GM12878 (cell line): ENCODE measurements at regions not wholly inside any gene's neighbourhood (a gene's known extent, or its start where the extent isn't known, plus 50 kb on each side); places are given as distances from the start of the nearest gene placed in this dataset.

Source experiments
- ATAC-seq: fragments of 200-7000 bp; cut with Tn5 transposase; 3 replicates; pipeline ENCODE4 v1.9.1; 2020; ENCODE audit warnings: mild to moderate bottlenecking, moderate library complexity
- BruUV-seq: library from RNA; stranded (reverse); fragments of 400-500 nt; replicated peaks from 2 replicates; lab custom pipeline; 2021; lab: Mats Ljungman, UMichigan
- CTCF ChIA-PET: fragments of 300-600 bp; sonication (Branson Sonifier 250); formaldehyde crosslinking; extraction: SDS; loops from one replicate; lab custom pipeline; 2021; ENCODE audit warnings: inconsistent platforms; lab: Yijun Ruan, JAX
- POLR2A ChIA-PET: fragments of 350-600 bp; formaldehyde crosslinking; extraction: SDS; loops from one replicate; lab custom pipeline; 2021; ENCODE audit warnings: inconsistent platforms; lab: Charles Lee
- RAD21 ChIA-PET: fragments of 300-600 bp; sonication (Branson Sonifier 250); formaldehyde crosslinking; loops from one replicate; lab custom pipeline; 2023; ENCODE audit warnings: antibody characterized with exemption; ENCODE audit not compliant: unreplicated experiment; lab: Charles Lee
- SMC1A ChIA-PET: fragments of 300-600 bp; sonication (Branson Sonifier 250); formaldehyde crosslinking; loops from one replicate; lab custom pipeline; 2023; ENCODE audit not compliant: unreplicated experiment, uncharacterized antibody; lab: Charles Lee
- DNase-seq: peaks from one replicate; pipeline ENCODE4 v3.0.0-alpha.2; 2011; ENCODE audit warnings: low read depth, low spot score
- FAIRE-seq: peaks from 3 replicates; lab custom pipeline; 2011; peaks lifted over from hg19 to GRCh38; lab: Jason Lieb, UNC
- H2AFZ ChIP-seq: 2 replicates; pipeline ENCODE4 v1.6.0; 2011; ENCODE audit warnings: low read depth, low read length, control low read depth; ENCODE audit not compliant: control insufficient read depth
- H3K27ac ChIP-seq: 2 replicates; pipeline ENCODE4 v1.5.1; 2011; ENCODE audit warnings: control low read depth; ENCODE audit not compliant: control insufficient read depth, insufficient read depth
- H3K27me3 ChIP-seq, 2 experiments: replicated peaks in 1 of 2; 2 replicates each; pipeline versions ENCODE4 v1.6.0 to v1.6.1; 2011; ENCODE audit warnings: low read length in 1 of 2; ENCODE audit not compliant: control insufficient read depth in 2 of 2, insufficient read depth in 2 of 2
- H3K36me3 ChIP-seq, 2 experiments: 2 replicates each; pipeline ENCODE4 v1.5.1; 2011; ENCODE audit warnings: low read length in 1 of 2; ENCODE audit not compliant: control insufficient read depth in 2 of 2, insufficient read depth in 2 of 2
- H3K4me1 ChIP-seq: 2 replicates; pipeline ENCODE4 v1.6.1; 2011; ENCODE audit warnings: mild to moderate bottlenecking, low read length, moderate library complexity, mixed read lengths; ENCODE audit not compliant: control insufficient read depth, insufficient read depth
- H3K4me2 ChIP-seq: 2 replicates; pipeline ENCODE4 v1.6.0; 2011; ENCODE audit warnings: control low read depth; ENCODE audit not compliant: control insufficient read depth, insufficient read depth
- H3K4me3 ChIP-seq: fragments of 200-600 bp; sonication (generic); 2 replicates; pipeline ENCODE4 v1.5.1; 2016
- H3K79me2 ChIP-seq: 2 replicates; pipeline ENCODE4 v1.6.0; 2011; ENCODE audit warnings: low read length; ENCODE audit not compliant: control insufficient read depth, insufficient read depth
- H3K9ac ChIP-seq: 2 replicates; pipeline ENCODE4 v1.8.0; 2011; ENCODE audit warnings: low read length, control low read depth, mixed read lengths; ENCODE audit not compliant: control insufficient read depth, insufficient read depth
- H3K9me3 ChIP-seq: replicated peaks from 3 replicates; pipeline ENCODE4 v1.5.1; 2011; ENCODE audit warnings: mild to moderate bottlenecking, low read length; ENCODE audit not compliant: control insufficient read depth, insufficient read depth
- H4K20me1 ChIP-seq: 2 replicates; pipeline ENCODE4 v1.6.0; 2011; ENCODE audit not compliant: control insufficient read depth, insufficient read depth
- CHD4 ChIP-seq: fragments of 200-600 bp; sonication (generic); IDR thresholded peaks from 2 replicates; pipeline ENCODE4 v1.6.1; 2016; ENCODE audit warnings: mild to moderate bottlenecking
- ESRRA ChIP-seq: IDR thresholded peaks from 2 replicates; pipeline ENCODE4 v1.6.1; 2012; ENCODE audit warnings: mild to moderate bottlenecking, low read length, improper control_type of control experiment
- GABPA ChIP-seq: IDR thresholded peaks from 2 replicates; pipeline ENCODE4 v1.6.1; 2014; ENCODE audit warnings: antibody characterized with exemption, low read depth, mild to moderate bottlenecking, inconsistent platforms
- HCFC1 ChIP-seq: fragments of 150-350 bp; IDR thresholded peaks from 2 replicates; pipeline ENCODE4 v1.6.1; 2014; ENCODE audit warnings: low read length
- KAT2A ChIP-seq: conservative IDR thresholded peaks from 2 replicates; pipeline ENCODE4 v1.6.1; 2011; ENCODE audit warnings: low read depth, low read length; ENCODE audit not compliant: control insufficient read depth
- NFXL1 ChIP-seq: fragments of 450-650 bp; IDR thresholded peaks from 2 replicates; pipeline ENCODE4 v1.6.1; 2017; ENCODE audit warnings: antibody characterized with exemption, mild to moderate bottlenecking, borderline replicate concordance
- SIN3A ChIP-seq: IDR thresholded peaks from 2 replicates; pipeline ENCODE4 v1.6.1; 2012; ENCODE audit warnings: low read depth, low read length, improper control_type of control experiment
- SIX5 ChIP-seq: IDR thresholded peaks from 2 replicates; pipeline ENCODE4 v1.6.1; 2011; ENCODE audit warnings: mild to moderate bottlenecking, low read depth, low read length, moderate library complexity; ENCODE audit not compliant: severe bottlenecking
- SMAD5 ChIP-seq: IDR thresholded peaks from 2 replicates; pipeline ENCODE4 v1.6.1; 2016; ENCODE audit warnings: antibody characterized with exemption, low read depth
- SP1 ChIP-seq: IDR thresholded peaks from one replicate; pipeline ENCODE4 v1.6.1; 2011; ENCODE audit warnings: low read depth, low read length
- SRF ChIP-seq, 2 experiments: IDR thresholded peaks; 2 replicates each; pipeline ENCODE4 v1.6.1; 2011; ENCODE audit warnings: low read depth in 2 of 2, low read length in 2 of 2, mild to moderate bottlenecking in 1 of 2, moderate library complexity in 1 of 2
- TCF3 ChIP-seq: IDR thresholded peaks from 2 replicates; pipeline ENCODE4 v1.6.1; 2012; ENCODE audit warnings: low read depth, mild to moderate bottlenecking, low read length, borderline replicate concordance; ENCODE audit not compliant: insufficient read depth
- WRNIP1 ChIP-seq: IDR thresholded peaks from 2 replicates; pipeline ENCODE4 v1.6.1; 2011; ENCODE audit warnings: low read depth, low read length, improper control_type of control experiment, borderline replicate concordance
- YBX1 ChIP-seq: fragments of 450-650 bp; IDR thresholded peaks from 2 replicates; pipeline ENCODE4 v1.6.1; 2016; ENCODE audit warnings: antibody characterized with exemption
- ZNF622 ChIP-seq: fragments of 450-650 bp; IDR thresholded peaks from 2 replicates; pipeline ENCODE4 v1.6.1; 2017; ENCODE audit warnings: mild to moderate bottlenecking, inconsistent platforms
- WGBS: methylation state at CpG from one replicate; pipeline ENCODE4 v1.1.6; 2016; ENCODE audit warnings: low lambda C conversion rate; ENCODE audit not compliant: insufficient replicate concordance, insufficient coverage; ENCODE audit errors: missing lambda C conversion rate; 5-methylcytosine and 5-hydroxymethylcytosine counted together
- in situ Hi-C: fragments of 300-500 bp; cut with MboI; formaldehyde crosslinking; loops from 9 replicates; pipeline ENCODE4 v1.14.3; 2018; ENCODE audit warnings: mixed read lengths
- intact Hi-C: fragments of 100-400 bp; cut with micrococcal nuclease; formaldehyde crosslinking; loops from one replicate; pipeline ENCODE4 v1.14.2; 2022; ENCODE audit not compliant: unreplicated experiment
- TF ChIP-seq, protein P1 (sequence below): fragments of 450-650 bp; IDR thresholded peaks from 2 replicates; pipeline ENCODE4 v1.6.1; 2017; ENCODE audit warnings: mild to moderate bottlenecking
- TF ChIP-seq, protein P2 (sequence below): fragments of 450-650 bp; IDR thresholded peaks from 2 replicates; pipeline ENCODE4 v1.6.1; 2016; ENCODE audit warnings: mild to moderate bottlenecking
- TF ChIP-seq, protein P3 (sequence below): IDR thresholded peaks from 2 replicates; pipeline ENCODE4 v1.6.1; 2012; ENCODE audit warnings: mild to moderate bottlenecking, low read depth, low read length

DNA sequence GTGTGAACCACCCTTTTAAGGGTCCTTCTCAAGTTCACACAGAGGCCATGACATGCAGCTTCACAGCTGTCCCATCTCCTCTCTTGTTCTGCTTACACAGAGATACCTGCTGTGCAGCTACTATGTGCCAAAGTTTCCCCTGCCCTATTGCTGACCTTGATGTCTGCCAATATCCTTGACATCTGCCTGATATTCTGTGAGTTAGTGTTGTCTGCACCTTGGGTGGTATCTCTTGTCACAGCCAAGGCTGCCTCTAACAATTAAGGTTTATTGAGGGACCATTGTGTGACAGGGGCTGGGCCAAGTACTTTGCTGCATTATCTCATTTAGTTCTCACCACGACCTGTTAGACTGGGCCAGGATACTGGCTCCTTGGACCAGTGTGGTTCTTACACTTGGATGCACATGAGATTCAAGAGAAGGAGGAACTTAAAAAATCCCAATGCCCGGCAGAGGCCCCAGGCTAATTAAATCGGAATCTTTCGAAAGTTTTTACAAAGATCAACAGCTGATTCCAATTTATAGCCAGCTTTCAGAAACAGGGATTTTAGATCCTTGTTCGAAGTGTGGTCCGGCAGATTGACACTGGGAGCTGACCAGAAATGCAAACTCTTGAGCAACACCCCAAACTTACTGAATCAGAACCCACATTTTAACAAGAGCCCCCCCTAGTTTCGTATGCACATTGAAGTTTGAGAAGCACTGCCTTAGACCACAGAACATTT is 178.6 kb downstream of the SATB1 start:
- DNase-seq = no peak
- no peak overlapping the region for H3K27ac ChIP-seq
- no peaks in the 10 kb centered on the region for H3K9me3 ChIP-seq
- no peak overlapping the region for H3K4me2 ChIP-seq
- H4K20me1 ChIP-seq = no peaks in the 10 kb centered on the region
- in situ Hi-C loops (no loop called here), intact Hi-C loops (no loop called here)
- H3K4me3 ChIP-seq = no peak overlapping the region
- no peak for ATAC-seq
- H2AFZ ChIP-seq = no peak overlapping the region
- no peak for TF ChIP-seq SIX5
- no peak for TF ChIP-seq ESRRA
- no peak for TF ChIP-seq GABPA
- TF ChIP-seq ZNF622 = no peak
- TF ChIP-seq HCFC1 = no peak
- TF ChIP-seq YBX1 = no peak
- TF ChIP-seq KAT2A = no peak
- TF ChIP-seq CHD4 = no peak
- TF ChIP-seq TCF3 = no peak
- no peak for TF ChIP-seq SIN3A
- no peak for TF ChIP-seq NFXL1
- no peak for TF ChIP-seq WRNIP1
- TF ChIP-seq, protein P1, sequence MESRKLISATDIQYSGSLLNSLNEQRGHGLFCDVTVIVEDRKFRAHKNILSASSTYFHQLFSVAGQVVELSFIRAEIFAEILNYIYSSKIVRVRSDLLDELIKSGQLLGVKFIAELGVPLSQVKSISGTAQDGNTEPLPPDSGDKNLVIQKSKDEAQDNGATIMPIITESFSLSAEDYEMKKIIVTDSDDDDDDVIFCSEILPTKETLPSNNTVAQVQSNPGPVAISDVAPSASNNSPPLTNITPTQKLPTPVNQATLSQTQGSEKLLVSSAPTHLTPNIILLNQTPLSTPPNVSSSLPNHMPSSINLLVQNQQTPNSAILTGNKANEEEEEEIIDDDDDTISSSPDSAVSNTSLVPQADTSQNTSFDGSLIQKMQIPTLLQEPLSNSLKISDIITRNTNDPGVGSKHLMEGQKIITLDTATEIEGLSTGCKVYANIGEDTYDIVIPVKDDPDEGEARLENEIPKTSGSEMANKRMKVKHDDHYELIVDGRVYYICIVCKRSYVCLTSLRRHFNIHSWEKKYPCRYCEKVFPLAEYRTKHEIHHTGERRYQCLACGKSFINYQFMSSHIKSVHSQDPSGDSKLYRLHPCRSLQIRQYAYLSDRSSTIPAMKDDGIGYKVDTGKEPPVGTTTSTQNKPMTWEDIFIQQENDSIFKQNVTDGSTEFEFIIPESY = no peak
- TF ChIP-seq SP1 = no peak
- TF ChIP-seq, protein P2, sequence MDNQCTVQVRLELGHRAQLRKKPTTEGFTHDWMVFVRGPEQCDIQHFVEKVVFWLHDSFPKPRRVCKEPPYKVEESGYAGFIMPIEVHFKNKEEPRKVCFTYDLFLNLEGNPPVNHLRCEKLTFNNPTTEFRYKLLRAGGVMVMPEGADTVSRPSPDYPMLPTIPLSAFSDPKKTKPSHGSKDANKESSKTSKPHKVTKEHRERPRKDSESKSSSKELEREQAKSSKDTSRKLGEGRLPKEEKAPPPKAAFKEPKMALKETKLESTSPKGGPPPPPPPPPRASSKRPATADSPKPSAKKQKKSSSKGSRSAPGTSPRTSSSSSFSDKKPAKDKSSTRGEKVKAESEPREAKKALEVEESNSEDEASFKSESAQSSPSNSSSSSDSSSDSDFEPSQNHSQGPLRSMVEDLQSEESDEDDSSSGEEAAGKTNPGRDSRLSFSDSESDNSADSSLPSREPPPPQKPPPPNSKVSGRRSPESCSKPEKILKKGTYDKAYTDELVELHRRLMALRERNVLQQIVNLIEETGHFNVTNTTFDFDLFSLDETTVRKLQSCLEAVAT = no peak
- TF ChIP-seq, protein P3, sequence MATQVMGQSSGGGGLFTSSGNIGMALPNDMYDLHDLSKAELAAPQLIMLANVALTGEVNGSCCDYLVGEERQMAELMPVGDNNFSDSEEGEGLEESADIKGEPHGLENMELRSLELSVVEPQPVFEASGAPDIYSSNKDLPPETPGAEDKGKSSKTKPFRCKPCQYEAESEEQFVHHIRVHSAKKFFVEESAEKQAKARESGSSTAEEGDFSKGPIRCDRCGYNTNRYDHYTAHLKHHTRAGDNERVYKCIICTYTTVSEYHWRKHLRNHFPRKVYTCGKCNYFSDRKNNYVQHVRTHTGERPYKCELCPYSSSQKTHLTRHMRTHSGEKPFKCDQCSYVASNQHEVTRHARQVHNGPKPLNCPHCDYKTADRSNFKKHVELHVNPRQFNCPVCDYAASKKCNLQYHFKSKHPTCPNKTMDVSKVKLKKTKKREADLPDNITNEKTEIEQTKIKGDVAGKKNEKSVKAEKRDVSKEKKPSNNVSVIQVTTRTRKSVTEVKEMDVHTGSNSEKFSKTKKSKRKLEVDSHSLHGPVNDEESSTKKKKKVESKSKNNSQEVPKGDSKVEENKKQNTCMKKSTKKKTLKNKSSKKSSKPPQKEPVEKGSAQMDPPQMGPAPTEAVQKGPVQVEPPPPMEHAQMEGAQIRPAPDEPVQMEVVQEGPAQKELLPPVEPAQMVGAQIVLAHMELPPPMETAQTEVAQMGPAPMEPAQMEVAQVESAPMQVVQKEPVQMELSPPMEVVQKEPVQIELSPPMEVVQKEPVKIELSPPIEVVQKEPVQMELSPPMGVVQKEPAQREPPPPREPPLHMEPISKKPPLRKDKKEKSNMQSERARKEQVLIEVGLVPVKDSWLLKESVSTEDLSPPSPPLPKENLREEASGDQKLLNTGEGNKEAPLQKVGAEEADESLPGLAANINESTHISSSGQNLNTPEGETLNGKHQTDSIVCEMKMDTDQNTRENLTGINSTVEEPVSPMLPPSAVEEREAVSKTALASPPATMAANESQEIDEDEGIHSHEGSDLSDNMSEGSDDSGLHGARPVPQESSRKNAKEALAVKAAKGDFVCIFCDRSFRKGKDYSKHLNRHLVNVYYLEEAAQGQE = no peak
- TF ChIP-seq SMAD5 = no peak
- TF ChIP-seq SRF (IDR thresholded peaks at IDR 0.05; ENCODE audit: low read depth in 2 of 2, low read length in 2 of 2) = no peak
- ChIA-PET RAD21 (no interaction called here), SMC1A (no interaction called here), CTCF (interaction anchor here (1.4 kb wide), 1 partner anchor 54 kb away, joined by 3 read pairs; no protein-coding TSS in a partner anchor), POLR2A (no interaction called here)
- no peak overlapping the region for H3K9ac ChIP-seq
- no peaks in the 10 kb centered on the region for H3K4me1 ChIP-seq
- FAIRE-seq = no peak
- H3K79me2 ChIP-seq = no peaks in the 10 kb centered on the region
- H3K27me3 ChIP-seq = no peaks in the 10 kb centered on the region
- no peaks in the 10 kb centered on the region for H3K36me3 ChIP-seq
- 22% methylated on average over 7 of the region's 7 CpGs for WGBS
- no TSS peak for BruUV-seq
